CD4-positive, alpha-beta T cell (primary cell): ENCODE measurements at regions not wholly inside any gene's neighbourhood (a gene's known extent, or its start where the extent isn't known, plus 50 kb on each side); places are given as distances from the start of the nearest gene placed in this dataset.

Experiments
- ATAC-seq: fragments of 200-7000 bp; cut with Tn5 transposase; one replicate; pipeline ENCODE4 v1.10.0; 2022; ENCODE audit warnings: mild to moderate bottlenecking; ENCODE audit not compliant: poor library complexity
- CTCF ChIA-PET: fragments of 350-600 bp; sonication (Branson Sonifier 250); formaldehyde crosslinking; loops from one replicate; lab custom pipeline; 2021; ENCODE audit warnings: antibody characterized with exemption, inconsistent platforms; lab: Charles Lee
- POLR2A ChIA-PET: fragments of 350-600 bp; sonication (Branson Sonifier 250); formaldehyde crosslinking; loops from one replicate; lab custom pipeline; 2021; ENCODE audit warnings: antibody characterized with exemption, inconsistent platforms; lab: Charles Lee
- DNase-seq, 14 experiments: peaks; one replicate each; pipeline ENCODE4 v3.0.0-alpha.2; 2013 to 2020; ENCODE audit warnings: mixed read lengths in 2 of 14
- H3K27ac ChIP-seq, 2 donors: one replicate each; pipeline versions ENCODE4 v1.5.1 to v1.7.0; 2013; ENCODE audit warnings: low read length in 2 of 2, low read depth in 1 of 2, mild to moderate bottlenecking in 1 of 2
- H3K27me3 ChIP-seq, 2 experiments: 1 replicate in 1 of 2; 2 replicates in 1 of 2; pipeline versions ENCODE4 v1.6.1 to v1.7.0; 2013; ENCODE audit warnings: low read length in 2 of 2, control low read depth in 1 of 2, mild to moderate bottlenecking in 1 of 2, moderate library complexity in 1 of 2; ENCODE audit not compliant: insufficient read depth in 2 of 2, control insufficient read depth in 1 of 2
- H3K36me3 ChIP-seq: one replicate; pipeline ENCODE4 v1.6.1; 2013; ENCODE audit warnings: low read length, control low read depth; ENCODE audit not compliant: insufficient read depth
- H3K4me1 ChIP-seq: one replicate; pipeline ENCODE4 v1.6.1; 2013; ENCODE audit warnings: low read length, control low read depth; ENCODE audit not compliant: insufficient read depth
- H3K4me3 ChIP-seq: one replicate; pipeline ENCODE4 v1.5.1; 2013; ENCODE audit warnings: mild to moderate bottlenecking, low read length, moderate library complexity
- H3K9me3 ChIP-seq, 2 experiments: 1 replicate in 1 of 2; 2 replicates in 1 of 2; pipeline versions ENCODE4 v1.6.1 to v1.7.0; 2013; ENCODE audit warnings: low read length in 2 of 2, mild to moderate bottlenecking in 2 of 2, control low read depth in 1 of 2, moderate library complexity in 1 of 2; ENCODE audit not compliant: control insufficient read depth in 1 of 2, insufficient read depth in 1 of 2
- H3K27ac Mint-ChIP-seq: one replicate; pipeline ENCODE4 v1.8.0; 2020; ENCODE audit warnings: mixed read lengths
- H3K27me3 Mint-ChIP-seq: one replicate; pipeline ENCODE4 v1.8.0; 2021; ENCODE audit warnings: mixed read lengths
- H3K36me3 Mint-ChIP-seq: one replicate; pipeline ENCODE4 v1.8.0; 2021; ENCODE audit warnings: low read depth, mixed read lengths
- H3K4me1 Mint-ChIP-seq: one replicate; pipeline ENCODE4 v1.8.0; 2021; ENCODE audit warnings: low read depth, mixed read lengths
- H3K4me3 Mint-ChIP-seq: one replicate; pipeline ENCODE4 v1.8.0; 2020; ENCODE audit warnings: mild to moderate bottlenecking, mixed read lengths
- H3K9me3 Mint-ChIP-seq: one replicate; pipeline ENCODE4 v1.8.0; 2020; ENCODE audit warnings: mixed read lengths
- CTCF ChIP-seq: fragments of 200-600 bp; IDR thresholded peaks from one replicate; pipeline ENCODE4 v1.8.0; 2022; ENCODE audit warnings: antibody characterized with exemption, mild to moderate bottlenecking
- intact Hi-C, 2 experiments: fragments of 100-400 bp; cut with DNase I in 1 of 2; cut with micrococcal nuclease in 1 of 2; formaldehyde crosslinking; loops; one replicate each; pipeline versions ENCODE4 v1.15.1 to v1.9.0; 2023 to 2025; cut with DNase I, micrococcal nuclease

GRCh38 chr2:193935114-193935513, 1721.9 kb upstream of the SLC39A10 start:
- intact Hi-C loops: no loop called here
- no peaks in the 10 kb centered on the region for H3K9me3 Mint-ChIP-seq
- no peak overlapping the region for H3K27ac Mint-ChIP-seq
- no peak for TF ChIP-seq CTCF
- POLR2A ChIA-PET: no interaction called here
- H3K27ac ChIP-seq: no peak overlapping the region
- H3K36me3 Mint-ChIP-seq: no peaks in the 10 kb centered on the region
- no peaks in the 10 kb centered on the region for H3K27me3 ChIP-seq
- no peaks in the 10 kb centered on the region for H3K9me3 ChIP-seq
- no peak overlapping the region for H3K4me3 Mint-ChIP-seq
- no peak overlapping the region for H3K4me3 ChIP-seq
- no peaks in the 10 kb centered on the region for H3K4me1 ChIP-seq
- DNase-seq (no peak), ATAC-seq (no peak)
- CTCF ChIA-PET: no interaction called here
- no peaks in the 10 kb centered on the region for H3K36me3 ChIP-seq
- H3K4me1 Mint-ChIP-seq: no peaks in the 10 kb centered on the region
- H3K27me3 Mint-ChIP-seq: no peaks in the 10 kb centered on the region

- H3K4me1 Mint-ChIP-seq: no peaks in the 10 kb centered on the region
- DNase-seq: no peak
- Histone ChIP-seq H3K4me3 (no peak overlapping the region), H3K36me3 (no peaks in the 10 kb centered on the region), H3K9me3 (no peaks in the 10 kb centered on the region), H3K27me3 (no peaks in the 10 kb centered on the region), H3K4me1 (no peaks in the 10 kb centered on the region), H3K27ac (no peak overlapping the region)
- no peak overlapping the region for H3K4me3 Mint-ChIP-seq
- POLR2A ChIA-PET: no interaction called here
- intact Hi-C loops: no loop called here
- H3K27ac Mint-ChIP-seq: no peak overlapping the region
- H3K27me3 Mint-ChIP-seq: no peaks in the 10 kb centered on the region
- ATAC-seq: no peak
- no peaks in the 10 kb centered on the region for H3K36me3 Mint-ChIP-seq
- no peaks in the 10 kb centered on the region for H3K9me3 Mint-ChIP-seq
- CTCF ChIA-PET: interaction anchor here (0.5 kb wide), 1 partner anchor 505 kb away, joined by 3 read pairs; no protein-coding TSS in a partner anchor
- no peak for TF ChIP-seq CTCF
These were observed 1727.9 kb upstream of the SLC39A10 start for GRCh38 chr2:193929131-193929530.

DNA sequence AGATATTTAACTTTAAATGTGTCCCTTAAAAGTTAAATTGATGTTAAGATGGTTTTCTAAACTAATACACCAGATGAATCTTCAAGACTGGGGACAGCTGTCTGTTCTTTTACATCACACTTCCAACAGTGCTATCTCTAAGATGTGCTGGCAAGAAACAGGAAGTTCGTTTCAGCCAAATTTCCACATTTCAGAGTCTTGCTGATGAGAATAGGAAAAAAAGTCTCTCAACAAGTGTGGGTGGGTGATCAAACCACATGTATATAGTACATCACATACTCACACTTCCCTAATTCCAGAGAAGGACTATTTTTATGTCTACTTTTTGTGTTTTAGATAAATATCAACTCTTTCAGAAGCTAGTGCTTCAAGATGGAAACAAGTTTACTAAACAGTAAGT, 1712.8 kb upstream of the TMEFF2 start:
- Histone ChIP-seq H3K9me3 (peaks cover 0 to 14% of the 10 kb centered on the region in 2 experiments), H3K27ac (no peak overlapping the region), H3K36me3 (no peaks in the 10 kb centered on the region), H3K4me1 (no peaks in the 10 kb centered on the region), H3K27me3 (no peaks in the 10 kb centered on the region), H3K4me3 (no peak overlapping the region)
- H3K9me3 Mint-ChIP-seq: no peaks in the 10 kb centered on the region
- DNase-seq (no peak), ATAC-seq (no peak)
- H3K36me3 Mint-ChIP-seq: no peaks in the 10 kb centered on the region
- H3K27ac Mint-ChIP-seq: no peak overlapping the region
- ChIA-PET POLR2A (no interaction called here), CTCF (interaction anchor here (0.6 kb wide), 1 partner anchor 223 kb away, joined by 3 read pairs; no protein-coding TSS in a partner anchor)
- H3K4me1 Mint-ChIP-seq: no peaks in the 10 kb centered on the region
- H3K4me3 Mint-ChIP-seq: no peak overlapping the region
- intact Hi-C loops: no loop called here
- H3K27me3 Mint-ChIP-seq: no peaks in the 10 kb centered on the region
- no peak for TF ChIP-seq CTCF
